GM18907 (cell line): ENCODE measurements at regions not wholly inside any gene's neighbourhood (a gene's known extent, or its start where the extent isn't known, plus 50 kb on each side); places are given as distances from the start of the nearest gene placed in this dataset.
"Not testable (repeated sequence)": the region's sequence is repeated elsewhere in the genome, so short reads cannot be mapped to it uniquely, and the experiment has no call there.

ENCODE experiments used
- ATAC-seq: cut with Tn5 transposase; IDR thresholded peaks from one replicate; pipeline ENCODE4 v1.9.1; 2021; ENCODE audit warnings: mild to moderate bottlenecking, moderate library complexity; ENCODE audit not compliant: unreplicated experiment

GRCh38 chr12:124675881-124676713, 108.7 kb upstream of the NCOR2 start:
- no peak for ATAC-seq

GRCh38 chr12:124674937-124675336, 107.5 kb upstream of the NCOR2 start:
- no peak for ATAC-seq

- no peak for ATAC-seq
These were observed 106.6 kb upstream of the NCOR2 start for GRCh38 chr12:124673801-124674617.

GRCh38 chr12:124669271-124669721, 101.9 kb upstream of the NCOR2 start:
- ATAC-seq = not testable (repeated sequence)

- ATAC-seq = no peak
These were observed 101.2 kb upstream of the NCOR2 start for GRCh38 chr12:124668602-124669001.

GRCh38 chr12:124667506-124668326, 100.3 kb upstream of the NCOR2 start:
- no peak for ATAC-seq

GRCh38 chr12:124666722-124667259, 99.4 kb upstream of the NCOR2 start:
- no peak for ATAC-seq

GRCh38 chr12:124665511-124665910, 98.1 kb upstream of the NCOR2 start:
- no peak for ATAC-seq

GRCh38 chr12:124664395-124665111, 97.1 kb upstream of the NCOR2 start:
- ATAC-seq = no peak

- ATAC-seq = no peak
These were observed 96.5 kb upstream of the NCOR2 start for GRCh38 chr12:124663771-124664366.

GRCh38 chr12:124663206-124663605, 95.8 kb upstream of the NCOR2 start:
- ATAC-seq = no peak

GRCh38 chr12:124661341-124661740, 93.9 kb upstream of the NCOR2 start:
- ATAC-seq = no peak

GRCh38 chr12:124660851-124661250, 93.4 kb upstream of the NCOR2 start:
- ATAC-seq = no peak

- ATAC-seq = no peak
These were observed 91.5 kb upstream of the NCOR2 start for GRCh38 chr12:124658806-124659402.

- no peak for ATAC-seq
These were observed 90.9 kb upstream of the NCOR2 start for GRCh38 chr12:124658302-124658701.

GRCh38 chr12:124656947-124657434, 89.6 kb upstream of the NCOR2 start:
- ATAC-seq = no peak

- no peak for ATAC-seq
These were observed 88.5 kb upstream of the NCOR2 start for GRCh38 chr12:124655698-124656516.

- ATAC-seq = no peak
These were observed 87.8 kb upstream of the NCOR2 start for GRCh38 chr12:124655048-124655697.
